PC-3 (cell line): ENCODE measurements at regions not wholly inside any gene's neighbourhood (a gene's known extent, or its start where the extent isn't known, plus 50 kb on each side); places are given as distances from the start of the nearest gene placed in this dataset.

ENCODE experiments used
- CTCF ChIP-seq: fragments of 300-600 bp; sonication (generic); conservative IDR thresholded peaks from 2 replicates; pipeline ENCODE4 v1.5.1; 2017; ENCODE audit warnings: antibody characterized with exemption, low read depth, mild to moderate bottlenecking, low read length
- EZH2 ChIP-seq: fragments of 300-600 bp; sonication (generic); IDR thresholded peaks from one replicate; pipeline ENCODE4 v1.6.1; 2017; ENCODE audit warnings: antibody characterized with exemption, mild to moderate bottlenecking, low read length; ENCODE audit not compliant: unreplicated experiment
- EZH2phosphoT487 ChIP-seq: fragments of 300-600 bp; sonication (generic); IDR thresholded peaks from 2 replicates; pipeline ENCODE4 v1.6.1; 2018; ENCODE audit warnings: mild to moderate bottlenecking, antibody characterized with exemption, low read length, borderline replicate concordance

DNA sequence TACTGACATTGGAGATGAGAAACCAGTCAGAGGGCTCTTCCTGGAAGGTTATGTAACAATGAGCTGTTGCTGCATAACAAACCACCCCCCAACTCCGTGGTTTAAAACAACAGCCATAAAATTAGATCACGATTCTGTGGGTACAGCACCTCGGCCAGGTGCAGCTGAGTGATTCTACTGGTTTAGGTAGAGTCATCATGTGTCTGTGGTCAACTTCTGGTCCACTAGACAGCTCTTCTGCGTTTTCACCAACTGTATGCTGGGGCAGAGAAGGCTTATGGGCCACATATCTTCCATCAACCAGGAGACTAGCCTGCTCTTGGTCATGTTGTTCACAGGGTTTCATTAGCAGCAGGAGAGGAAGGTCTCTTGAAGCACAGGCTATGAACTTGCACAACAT is 585.5 kb downstream of the KCTD12 start:
- no peak for TF ChIP-seq CTCF
- TF ChIP-seq EZH2: no peak
- no peak for TF ChIP-seq EZH2phosphoT487
